ENCODE measurements at regions not wholly inside any gene's neighbourhood (a gene's known extent, or its start where the extent isn't known, plus 50 kb on each side); places are given as distances from the start of the nearest gene placed in this dataset.

DNA sequence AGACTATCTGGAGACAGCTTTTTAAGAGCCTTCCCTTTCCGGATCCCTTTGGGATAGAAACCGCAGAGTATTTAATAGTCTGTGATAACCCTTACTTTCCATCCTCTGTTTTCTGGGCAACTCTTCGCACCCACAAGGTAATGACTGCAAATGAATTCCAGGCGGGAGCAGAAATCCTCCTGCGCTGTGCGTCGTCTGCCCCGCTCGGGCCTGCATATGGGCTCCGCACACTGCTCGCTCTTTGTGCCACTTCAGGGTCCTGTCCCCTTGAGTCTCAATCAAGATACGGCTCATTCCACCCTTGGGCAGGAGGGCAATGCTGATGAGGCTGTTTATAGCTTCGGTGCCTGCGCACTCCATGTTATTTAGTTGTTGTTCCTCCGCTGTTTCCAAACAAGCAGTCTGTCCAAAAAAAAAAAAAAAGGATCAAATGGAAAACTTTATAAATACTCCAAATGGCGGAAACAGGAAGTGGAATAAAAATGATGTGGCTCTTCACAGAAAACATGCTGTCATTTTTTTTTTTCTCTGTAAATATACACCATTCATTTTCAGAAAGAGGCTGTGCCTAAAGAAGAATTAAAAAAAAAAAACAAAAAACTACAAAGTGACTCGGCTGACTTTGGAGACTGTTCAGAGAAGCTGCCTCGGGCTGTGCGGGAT, 169.6 kb upstream of the GMDS start:
- FAIRE-seq, result no peak

DNA sequence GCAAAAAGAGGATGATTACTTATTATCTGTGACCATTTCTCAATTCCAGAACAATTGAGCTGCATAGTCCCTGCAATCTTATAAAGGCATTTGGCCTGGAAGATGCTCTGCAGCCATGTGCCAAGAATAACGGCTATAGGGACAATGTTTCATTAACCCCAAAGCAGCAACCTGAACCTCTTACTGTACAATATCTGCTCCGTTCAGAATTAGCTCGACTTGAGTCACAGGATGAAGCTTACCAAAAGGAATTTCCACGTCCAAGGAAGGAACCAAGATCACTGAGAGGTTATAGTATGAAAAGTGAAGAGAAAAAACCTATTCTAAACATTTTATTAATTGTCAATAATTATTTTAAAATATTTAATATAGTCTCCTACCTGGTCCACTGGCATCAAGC, 167.3 kb upstream of the GMDS start:
- no peak for FAIRE-seq

DNA sequence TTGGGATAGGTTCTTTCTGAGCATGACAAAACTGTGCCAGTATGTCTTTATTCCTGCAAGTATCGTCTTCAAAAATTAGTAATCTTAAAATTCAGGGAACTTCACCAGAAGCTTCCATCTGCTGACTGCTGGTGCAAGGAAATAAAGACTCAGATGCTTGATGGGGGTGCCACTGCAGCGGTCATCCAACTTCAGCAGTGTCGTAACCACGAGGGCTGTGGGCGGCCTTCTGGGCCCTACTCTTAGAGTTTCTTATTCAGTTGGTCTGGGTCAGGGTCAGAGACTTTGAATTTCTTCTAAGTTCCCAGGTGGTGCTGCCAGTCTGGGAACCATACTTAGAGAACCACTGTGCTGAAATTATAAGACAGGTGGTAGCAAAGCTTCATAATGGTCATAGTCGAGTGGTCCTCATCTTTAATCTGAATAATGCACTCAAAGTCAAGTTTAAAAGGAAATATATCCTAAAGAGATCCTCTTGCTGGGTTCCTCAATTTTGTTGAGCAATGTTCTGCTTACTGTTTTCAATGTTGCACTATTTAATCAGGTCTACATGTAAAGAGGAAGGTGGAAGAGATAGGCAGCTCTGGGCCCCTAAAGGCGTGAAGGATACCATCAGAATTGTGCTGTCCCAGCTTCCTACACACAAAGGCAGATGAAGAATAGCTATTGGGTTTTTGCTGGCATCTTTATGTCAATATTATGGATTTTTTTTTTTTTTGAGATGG, 165.4 kb upstream of the GMDS start:
- FAIRE-seq, result no peak

DNA sequence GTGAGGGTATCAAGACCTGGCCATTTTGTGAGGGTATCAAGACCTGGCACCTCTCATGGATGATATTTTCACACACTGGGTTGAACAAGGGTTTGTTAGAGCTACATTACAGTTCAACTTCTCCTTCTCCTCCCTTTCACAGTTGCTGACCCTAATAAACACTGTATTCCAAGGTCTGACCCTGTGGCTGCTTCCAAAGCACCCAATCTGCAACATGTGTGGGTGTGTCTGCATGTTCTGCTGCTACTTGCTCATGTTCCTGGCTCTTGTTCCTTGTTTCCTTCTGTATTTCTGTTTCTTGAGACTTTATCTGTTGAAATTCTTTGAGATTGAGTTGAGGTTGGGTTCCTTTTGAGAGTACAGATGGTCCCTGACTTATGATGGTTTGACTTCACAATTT, 162.1 kb upstream of the GMDS start:
- no peak for FAIRE-seq

DNA sequence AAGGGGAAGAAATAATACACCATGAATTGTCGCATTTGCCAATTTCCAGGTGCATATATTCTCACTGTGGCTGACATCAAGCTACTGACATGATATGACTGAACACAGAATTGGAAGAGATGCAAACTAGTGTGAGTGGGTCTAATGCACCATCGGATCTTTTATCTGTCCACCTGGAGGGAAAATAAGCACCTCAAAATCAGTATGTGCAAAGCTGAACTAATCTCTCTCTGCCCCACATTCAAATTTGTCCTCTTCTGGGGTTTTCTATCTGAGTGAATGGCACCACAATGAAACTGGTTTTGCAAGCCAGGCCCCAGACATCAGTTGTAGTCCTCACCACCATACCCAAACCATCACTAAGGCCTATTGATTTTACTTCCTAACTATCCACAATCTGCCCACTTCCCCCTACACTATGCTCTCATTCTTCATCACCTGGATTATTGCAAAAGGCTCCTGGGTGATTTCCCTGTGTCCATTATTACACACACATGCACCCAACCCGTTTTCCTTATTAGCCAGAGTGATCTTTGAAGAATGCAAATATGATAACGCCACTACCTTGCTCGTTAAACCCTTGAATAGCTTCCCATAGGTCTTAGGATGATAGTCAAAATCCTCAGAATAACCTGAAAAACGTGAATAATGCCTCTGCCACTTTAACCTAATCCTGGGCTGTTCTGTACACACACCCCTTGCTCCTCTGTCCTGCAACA, 159.0 kb upstream of the GMDS start:
- no peak for FAIRE-seq

DNA sequence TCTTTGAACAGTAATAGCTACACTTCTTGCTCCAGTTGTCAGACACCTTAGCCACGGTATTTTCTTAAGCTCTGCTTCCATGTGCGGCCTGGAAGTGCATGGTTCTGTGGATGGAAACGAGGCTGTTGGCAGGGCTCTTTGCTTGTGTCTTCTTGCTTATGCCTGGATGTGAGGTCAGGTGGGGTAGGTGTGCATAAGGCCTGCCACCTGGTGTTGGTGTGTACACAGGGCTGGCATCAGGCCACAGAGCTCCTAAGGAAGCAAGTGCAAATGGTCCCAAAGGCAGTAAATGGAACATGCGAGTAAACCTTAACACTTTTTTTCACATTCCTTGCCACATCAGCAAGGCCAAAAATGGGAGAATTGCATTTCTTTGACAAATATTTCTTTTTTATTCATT, 158.1 kb upstream of the GMDS start:
- FAIRE-seq, result no peak

DNA sequence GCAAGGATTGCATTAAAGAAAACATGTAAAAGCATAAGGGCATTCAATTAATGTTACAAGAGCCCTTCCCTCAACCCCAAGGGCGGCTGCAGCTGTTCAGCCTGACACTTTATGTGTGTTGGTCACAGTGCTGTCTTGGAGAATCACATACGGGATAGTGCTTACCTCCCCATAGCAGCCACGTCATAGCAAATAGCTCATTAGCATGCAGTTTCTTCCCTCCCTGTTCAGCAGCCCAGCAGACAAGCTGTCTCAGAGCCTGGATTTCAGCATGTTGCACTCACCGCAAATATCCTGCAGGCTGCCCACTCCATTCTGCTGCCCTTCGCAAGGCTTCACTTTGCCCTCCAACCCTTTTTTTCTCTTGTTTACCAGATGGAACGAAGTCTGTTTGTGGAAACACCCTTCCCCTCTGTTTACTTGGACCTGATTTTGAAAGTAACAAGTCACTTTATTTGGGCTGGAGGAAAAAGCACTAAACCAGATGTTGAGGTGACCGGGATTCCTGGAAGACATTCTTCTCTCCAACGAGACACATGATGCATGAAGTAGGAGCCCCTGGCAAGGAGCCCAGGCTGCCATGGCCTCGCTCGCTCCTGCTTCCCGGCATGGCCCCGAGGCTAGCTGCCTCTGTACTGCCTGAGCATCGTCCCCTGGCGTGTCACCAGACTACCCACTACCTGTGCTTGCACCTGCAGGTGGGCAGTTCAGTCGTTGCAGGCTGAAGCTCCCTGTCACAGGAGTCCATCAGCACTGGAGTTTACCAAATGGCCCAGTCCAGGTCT, 151.6 kb upstream of the GMDS start:
- no peak for FAIRE-seq

DNA sequence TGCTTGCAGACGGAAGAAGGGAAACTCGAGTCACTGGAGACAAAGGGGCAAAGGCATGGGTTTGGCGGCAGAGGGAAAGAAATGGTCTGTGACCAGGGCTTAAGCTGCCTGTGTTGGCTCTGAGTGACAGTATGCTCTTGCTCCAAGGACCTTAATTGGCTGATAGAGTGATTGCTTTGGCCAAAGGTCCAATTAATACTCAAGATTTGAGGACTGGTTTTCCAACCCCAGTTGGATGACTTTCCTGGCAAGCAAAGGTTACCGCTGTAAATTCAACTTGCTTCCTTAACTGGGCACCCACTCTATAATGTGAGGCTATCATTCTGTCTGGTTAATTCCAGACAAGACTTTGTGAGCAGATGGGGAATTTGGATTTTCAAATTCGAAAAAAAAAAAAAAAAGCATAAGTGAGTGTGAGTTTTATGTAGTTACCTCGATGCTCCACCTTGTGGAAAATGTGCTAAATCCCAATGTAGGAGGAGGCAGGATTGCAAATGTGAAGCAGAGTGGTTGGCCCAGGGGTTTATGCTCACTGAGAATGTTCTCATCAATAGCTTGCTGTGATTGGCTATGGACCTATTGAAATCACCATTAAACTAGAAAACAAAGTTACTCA, 150.7 kb upstream of the GMDS start:
- no peak for FAIRE-seq

DNA sequence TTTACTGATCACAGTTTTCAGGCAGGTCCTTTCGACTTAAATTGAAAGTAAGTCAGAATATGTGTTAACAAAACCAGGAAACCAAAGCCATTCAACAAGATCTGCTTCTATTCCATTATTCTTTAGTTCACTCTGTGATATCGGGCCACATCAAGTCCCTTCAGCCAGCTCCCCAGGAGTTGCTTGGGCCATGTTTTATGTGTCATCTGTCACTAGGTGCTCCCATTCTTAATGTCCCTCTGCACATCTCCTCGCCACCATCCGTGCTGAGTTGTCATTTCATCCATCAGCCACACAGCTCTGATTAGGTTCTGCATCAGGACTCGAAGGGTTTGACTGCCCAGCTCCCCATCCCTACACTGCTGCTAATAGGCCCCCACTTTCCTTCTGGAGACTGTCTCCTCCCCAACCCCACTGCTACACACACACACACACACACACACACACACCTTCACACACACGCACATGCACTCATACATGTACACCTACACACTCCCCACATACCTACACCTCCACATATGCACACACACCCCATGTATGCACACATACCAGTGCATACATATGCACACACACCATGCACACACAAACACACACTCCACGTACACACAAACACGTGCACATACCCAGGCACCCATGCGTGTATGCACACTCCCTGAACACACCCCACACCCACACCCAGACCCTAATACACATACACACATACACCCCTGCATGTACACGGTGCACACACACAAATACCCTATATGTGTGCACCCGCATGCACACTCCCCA, 143.3 kb upstream of the GMDS start:
- FAIRE-seq, result no peak

DNA sequence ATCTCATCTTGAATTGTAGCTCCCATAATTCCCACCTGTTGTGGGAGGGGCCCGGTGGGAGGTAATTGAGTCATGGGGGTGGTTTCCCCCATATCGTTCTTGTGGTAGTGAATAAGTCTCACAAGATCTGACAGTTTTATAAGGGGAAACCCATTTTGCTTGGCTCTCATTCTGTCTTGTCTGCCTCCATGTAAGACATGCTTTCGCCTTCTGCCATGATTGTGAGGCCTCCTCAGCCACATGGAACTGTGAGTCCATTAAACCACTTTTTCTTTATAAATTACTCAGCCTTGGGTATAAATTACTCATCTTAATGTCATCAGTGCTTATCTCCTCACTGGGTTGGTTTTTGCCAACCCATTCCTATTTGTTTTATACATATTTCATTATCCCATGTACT, 142.0 kb upstream of the GMDS start:
- no peak for FAIRE-seq

DNA sequence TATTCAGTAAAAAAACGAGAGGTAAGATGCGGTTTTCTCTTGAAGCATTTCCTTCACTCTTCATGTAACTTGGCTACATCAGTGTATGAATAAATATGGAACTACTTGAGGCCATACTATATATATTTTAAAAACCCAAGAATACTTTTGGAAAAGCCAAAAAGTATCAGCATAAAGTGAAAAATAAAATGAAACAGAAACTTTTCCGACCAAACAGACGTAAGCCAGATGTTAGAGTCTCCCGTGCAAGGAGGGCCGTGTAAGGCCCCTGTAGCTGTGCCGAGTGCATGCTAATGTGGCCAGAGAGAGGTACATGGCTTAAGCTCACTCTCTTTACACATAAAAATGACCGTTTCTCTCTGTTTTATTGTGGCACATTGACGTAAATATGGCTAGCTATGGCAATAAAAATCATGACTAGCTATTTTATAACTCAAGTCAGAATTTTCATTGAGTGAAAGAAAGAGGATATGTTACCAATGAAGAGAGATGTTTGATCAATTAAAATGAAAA, 140.1 kb upstream of the GMDS start:
- no peak for FAIRE-seq

DNA sequence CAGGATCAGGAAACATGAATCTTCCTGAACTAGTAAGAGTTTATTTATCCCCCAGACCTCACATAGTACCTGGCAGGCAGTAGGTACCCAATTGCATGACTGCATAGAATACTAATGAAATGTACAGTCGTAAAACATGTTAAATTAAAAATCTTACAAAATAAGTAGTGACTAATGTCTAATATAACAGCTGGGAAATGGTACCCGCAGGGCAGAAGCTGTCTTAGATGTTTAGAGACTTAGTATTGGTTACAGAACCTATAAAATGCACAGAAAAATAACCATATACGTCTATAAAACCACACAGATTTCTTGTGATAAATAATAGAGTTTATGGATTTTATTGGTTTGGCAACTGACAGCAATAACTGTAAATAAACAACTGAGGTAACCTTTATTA, 139.1 kb upstream of the GMDS start:
- no peak for FAIRE-seq

DNA sequence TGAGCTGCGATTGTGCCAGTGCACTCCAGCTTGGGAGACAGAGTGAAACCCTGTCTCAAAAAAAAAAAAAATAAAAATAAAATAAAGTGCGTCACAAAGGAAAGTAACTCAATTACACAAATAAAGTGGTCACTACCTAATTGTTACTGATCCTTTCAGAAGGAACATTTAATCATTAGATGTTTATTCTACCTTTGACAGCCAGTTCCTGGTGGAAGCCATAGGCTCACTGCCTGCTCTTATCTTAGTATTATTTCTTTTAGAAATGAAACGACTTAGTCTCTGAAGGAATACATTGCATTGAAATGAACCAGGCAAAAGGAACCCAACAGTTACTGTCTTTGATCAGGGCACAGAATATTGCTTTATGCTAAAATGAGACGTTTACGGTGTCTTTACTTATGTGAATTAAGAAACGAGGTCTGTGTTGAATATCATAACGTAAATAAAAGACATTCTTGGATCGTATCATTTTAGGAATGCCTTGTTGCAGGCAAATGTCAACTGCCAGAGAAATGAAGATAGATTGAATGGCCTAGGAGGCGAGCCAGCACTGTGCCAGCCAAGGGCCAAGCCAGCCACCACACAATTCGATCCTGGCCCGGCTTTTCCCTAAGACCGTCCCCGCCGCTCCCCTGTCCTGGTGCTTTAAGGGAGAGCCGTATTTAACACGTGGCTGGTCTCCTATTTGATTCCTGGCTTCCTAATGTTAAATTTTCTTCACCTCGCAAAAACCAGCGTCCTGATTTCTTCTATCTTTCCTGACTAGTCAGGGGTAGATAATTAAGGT, 136.7 kb upstream of the GMDS start:
- FAIRE-seq, result no peak

DNA sequence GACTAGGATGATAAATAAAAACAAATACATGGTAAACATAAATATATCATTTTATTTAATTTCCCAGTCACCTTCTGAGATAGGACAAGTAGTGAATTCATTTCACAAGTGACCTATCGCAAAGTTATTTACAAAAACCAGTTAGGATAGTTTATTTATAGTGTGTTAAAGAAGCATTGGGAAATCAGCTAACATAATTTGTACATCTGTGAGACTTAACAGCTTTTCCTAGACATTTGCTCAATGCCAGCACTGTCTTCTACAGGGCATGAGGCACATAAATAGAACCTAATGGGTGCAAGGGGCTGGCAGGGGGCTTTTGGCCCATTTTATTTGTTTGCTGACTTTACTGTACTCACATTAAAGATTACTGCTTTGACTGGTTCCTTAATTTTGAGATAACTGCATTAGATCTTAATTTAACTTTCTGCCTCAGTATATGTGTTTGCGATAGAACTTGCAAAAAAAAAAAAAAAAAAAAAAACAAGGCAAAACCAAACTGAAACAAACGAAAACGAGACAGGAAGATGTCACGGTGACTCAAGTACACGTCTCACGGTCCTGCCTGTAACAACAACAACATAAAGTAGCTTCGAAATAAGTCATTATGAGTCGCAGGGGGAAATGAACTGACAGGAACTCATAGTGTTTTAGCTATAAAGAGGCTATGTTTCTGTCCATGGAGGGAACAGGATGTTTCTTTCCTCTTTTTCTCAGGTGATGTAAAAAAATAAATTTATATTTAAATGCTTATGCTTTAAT, 133.7 kb upstream of the GMDS start:
- no peak for FAIRE-seq

DNA sequence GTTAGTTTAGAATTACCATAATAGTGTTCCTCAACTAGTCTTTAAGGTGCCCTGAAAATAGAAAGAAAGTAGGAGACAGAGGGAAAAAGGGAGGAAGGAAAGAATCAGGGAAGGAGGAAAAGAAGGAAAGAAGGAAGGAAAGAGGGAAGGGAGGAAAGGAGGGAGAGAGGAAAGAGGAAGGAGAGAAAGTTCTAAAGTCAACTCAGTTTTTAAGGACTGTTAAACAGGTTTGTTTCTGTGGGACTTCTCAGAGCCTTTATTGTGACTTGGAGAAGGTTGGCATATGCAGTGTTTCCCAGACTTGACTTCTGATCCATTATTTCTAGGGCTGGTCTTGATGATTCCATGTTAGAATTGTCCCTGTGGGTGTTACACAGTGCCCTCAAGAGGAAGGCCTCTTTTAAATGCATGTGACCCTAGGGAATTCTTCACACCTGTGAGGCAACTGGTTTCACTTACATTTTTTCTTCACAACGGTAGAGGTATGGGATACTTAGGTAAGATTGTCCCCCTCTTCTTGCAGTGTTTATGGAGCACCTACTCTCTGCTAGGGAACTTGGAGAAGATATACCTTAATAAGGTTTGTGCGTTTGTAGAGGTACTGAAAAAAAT, 132.7 kb upstream of the GMDS start:
- FAIRE-seq, result no peak

DNA sequence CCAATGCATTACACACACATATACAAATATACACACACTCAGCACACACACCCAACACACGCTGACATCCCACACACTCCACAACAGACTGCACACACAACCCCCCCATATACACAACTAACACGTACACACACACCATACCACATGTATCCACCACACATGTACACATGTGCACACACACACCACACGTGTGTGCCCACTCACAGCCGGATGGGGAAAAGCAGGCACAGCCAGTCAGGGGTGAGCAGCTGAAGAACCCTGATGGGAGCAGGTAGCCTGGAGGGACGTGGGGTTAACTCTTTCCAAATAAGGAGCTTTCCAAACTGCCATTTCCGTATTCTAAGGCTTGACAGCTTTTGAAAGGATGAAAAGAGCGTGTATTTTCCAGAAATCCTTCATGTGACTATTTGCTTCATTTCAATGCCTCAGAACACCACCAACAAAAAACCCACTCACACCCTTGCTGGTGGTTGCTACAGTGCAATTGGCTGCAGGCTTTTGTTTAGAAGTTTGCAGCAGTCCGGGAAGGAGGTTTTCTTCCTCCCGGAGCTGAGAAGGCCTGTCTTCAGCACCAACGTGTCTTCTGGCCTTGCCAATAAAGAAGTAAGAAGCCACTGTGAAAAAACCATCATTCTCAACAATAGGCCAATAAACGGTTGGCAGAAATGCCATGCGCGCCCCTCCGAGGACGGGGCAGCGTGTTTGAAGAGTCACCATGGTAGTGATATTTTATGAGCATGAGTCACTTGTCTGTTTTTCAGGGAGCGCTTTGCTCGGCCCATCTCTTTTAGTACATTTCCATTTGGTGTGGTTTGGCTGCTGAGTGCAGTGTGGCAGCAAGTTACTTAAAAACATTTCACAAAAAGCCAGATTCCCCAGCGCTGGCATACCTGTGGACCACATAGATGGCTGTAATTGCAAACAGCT, 131.3 kb upstream of the GMDS start:
- no peak for FAIRE-seq

DNA sequence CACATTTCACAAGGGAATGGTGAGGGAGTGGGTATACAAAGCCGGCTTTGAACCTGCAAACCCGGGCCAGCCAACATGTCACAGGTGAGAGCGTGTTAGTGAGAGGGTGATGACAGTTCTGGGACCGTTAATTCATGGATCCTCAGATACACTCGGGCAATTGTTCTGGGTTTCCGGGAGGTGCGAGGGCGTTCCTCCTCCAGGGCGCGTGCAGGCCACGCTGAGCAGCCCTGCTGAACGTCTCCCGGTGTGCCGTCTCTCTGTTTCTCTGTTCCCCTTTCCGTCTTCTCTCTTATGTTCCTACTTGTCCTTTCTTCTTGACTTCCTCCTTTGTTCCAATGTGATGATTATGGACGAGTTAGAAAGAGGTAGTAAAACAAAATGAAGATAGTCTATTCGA, 130.0 kb upstream of the GMDS start:
- FAIRE-seq, result no peak

DNA sequence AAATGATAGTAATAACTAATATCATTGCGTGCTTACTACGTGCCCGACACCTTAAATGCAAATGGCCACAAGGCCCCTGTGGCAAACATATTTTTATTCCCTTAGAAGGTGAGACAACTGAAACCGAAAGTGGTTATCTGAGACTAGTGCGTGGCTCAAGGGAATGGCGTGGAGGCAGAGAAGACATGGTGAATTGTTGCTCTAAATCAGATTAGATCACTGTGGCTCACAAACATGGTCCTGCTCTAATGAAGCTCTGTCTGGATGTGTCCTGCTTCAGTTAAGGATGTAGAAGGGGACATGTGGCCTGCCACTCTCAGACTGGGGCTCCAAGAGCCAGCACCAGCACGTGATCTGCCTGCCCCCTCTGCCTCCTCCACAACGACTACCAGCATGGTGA, 124.2 kb upstream of the GMDS start:
- FAIRE-seq, result no peak

DNA sequence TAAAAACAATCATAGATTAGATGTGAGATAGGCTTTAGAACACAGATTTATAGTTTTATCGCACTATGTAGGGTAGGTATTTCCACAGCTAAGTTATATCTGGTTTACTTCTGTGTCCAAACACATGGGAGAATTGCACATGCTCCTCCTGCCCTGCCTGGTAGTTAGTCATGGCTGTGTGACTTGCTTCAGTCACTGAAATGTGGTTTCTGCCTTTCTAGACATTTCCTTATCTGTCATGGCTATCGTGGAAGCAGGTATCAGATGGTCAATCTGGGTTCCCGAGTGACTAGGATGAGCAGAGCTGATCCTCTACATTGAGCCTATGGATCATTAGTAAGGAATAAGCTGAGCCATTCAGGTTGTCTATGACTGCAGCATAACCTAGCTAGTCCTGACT, 117.8 kb upstream of the GMDS start:
- no peak for FAIRE-seq
